ENCODE measurements at regions not wholly inside any gene's neighbourhood (a gene's known extent, or its start where the extent isn't known, plus 50 kb on each side); places are given as distances from the start of the nearest gene placed in this dataset.

DNA sequence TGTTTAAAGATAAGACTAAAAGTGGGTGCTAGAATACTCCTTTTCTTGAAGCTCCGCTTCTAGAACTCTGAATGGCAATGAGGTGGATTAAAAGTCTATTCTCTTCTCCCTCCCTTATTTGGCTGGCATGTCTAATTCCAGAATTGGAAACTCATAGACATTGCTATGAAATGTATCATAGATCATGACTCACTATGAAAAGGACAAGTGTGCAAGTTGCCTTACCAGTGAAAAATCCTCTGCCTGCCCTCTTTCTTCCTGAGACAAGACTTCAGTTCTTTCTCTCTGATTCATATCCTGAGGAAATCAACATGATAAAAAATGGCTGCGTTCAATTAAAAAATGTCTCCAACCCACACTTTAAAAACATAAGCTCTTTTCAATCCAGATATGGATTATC lies 73.2 kb upstream of the BLID start:
- TF ChIP-seq EZH2 (IDR thresholded peaks at IDR 0.05; ENCODE audit: low read length) (no peak), CTCF (optimal IDR thresholded peaks at IDR 0.05 in 1 of 3, IDR thresholded peaks at IDR 0.05 in 1 of 3, conservative IDR thresholded peaks at IDR 0.05 in 1 of 3; ENCODE audit: extremely low read depth in 1 of 3, insufficient read depth in 2 of 3, low read length in 3 of 3) (no peak)
